ENCODE measurements at regions not wholly inside any gene's neighbourhood (a gene's known extent, or its start where the extent isn't known, plus 50 kb on each side); places are given as distances from the start of the nearest gene placed in this dataset.

- DNase-seq (ENCODE audit: low read depth, low spot score): no peak
- Histone ChIP-seq H3K9ac (ENCODE audit: control insufficient read depth, extremely low read depth, insufficient read depth, low read length) (no peak overlapping the region), H4K20me1 (ENCODE audit: control insufficient read depth, extremely low read depth, insufficient read depth, low read length) (no peaks in the 10 kb centered on the region), H3K79me2 (ENCODE audit: control insufficient read depth, insufficient read depth, low read length) (no peaks in the 10 kb centered on the region), H3K4me1 (ENCODE audit: control insufficient read depth, extremely low read depth, insufficient read depth, low read length) (peaks cover 13% of the 10 kb centered on the region), H3K9me3 (ENCODE audit: control insufficient read depth, low read depth, low read length) (no peaks in the 10 kb centered on the region), H3K36me3 (ENCODE audit: control insufficient read depth in 2 of 2, extremely low read depth in 1 of 2, insufficient read depth in 2 of 2, low read length in 2 of 2) (no peaks in the 10 kb centered on the region), H3K9me1 (ENCODE audit: control insufficient read depth, extremely low read depth, insufficient read depth, low read length) (no peaks in the 10 kb centered on the region), H3K4me2 (ENCODE audit: control insufficient read depth, extremely low read depth, insufficient read depth, low read depth, low read length) (no peak overlapping the region), H3K4me3 (ENCODE audit: control insufficient read depth in 2 of 3, extremely low read depth in 1 of 3, insufficient read depth in 2 of 3, low read depth in 1 of 3, low read length in 3 of 3) (no peak overlapping the region), H3K27ac (ENCODE audit: control insufficient read depth, insufficient read depth, low read length) (no peak overlapping the region), H3K27me3 (ENCODE audit: control insufficient read depth, extremely low read depth, insufficient read depth, low read length) (no peaks in the 10 kb centered on the region), H2AFZ (ENCODE audit: control insufficient read depth, low read length) (no peak overlapping the region)
- no peak for TF ChIP-seq EZH2 (IDR thresholded peaks at IDR 0.05; ENCODE audit: low read length)
- no peak for TF ChIP-seq CTCF (optimal IDR thresholded peaks at IDR 0.05 in 1 of 3, IDR thresholded peaks at IDR 0.05 in 1 of 3, conservative IDR thresholded peaks at IDR 0.05 in 1 of 3; ENCODE audit: extremely low read depth in 1 of 3, insufficient read depth in 2 of 3, low read length in 3 of 3)
- dilution Hi-C loops (cut with MboI; ENCODE audit: extremely low pct_ligation_motif_present, low sequenced_read_pairs): no loop called here
- no peak for FAIRE-seq
Observed at GRCh38 chr12:76187177-76187576, 102.7 kb upstream of the NAP1L1 start.

GRCh38 chr12:76186131-76186906 lies 101.8 kb upstream of the NAP1L1 start:
- H3K79me2 ChIP-seq (ENCODE audit: control insufficient read depth, insufficient read depth, low read length): no peaks in the 10 kb centered on the region
- FAIRE-seq (no peak), DNase-seq (ENCODE audit: low read depth, low spot score) (no peak)
- no peaks in the 10 kb centered on the region for H3K27me3 ChIP-seq (ENCODE audit: control insufficient read depth, extremely low read depth, insufficient read depth, low read length)
- no peaks in the 10 kb centered on the region for H4K20me1 ChIP-seq (ENCODE audit: control insufficient read depth, extremely low read depth, insufficient read depth, low read length)
- H3K9ac ChIP-seq (ENCODE audit: control insufficient read depth, extremely low read depth, insufficient read depth, low read length): no peak overlapping the region
- no peak overlapping the region for H3K4me3 ChIP-seq (ENCODE audit: control insufficient read depth in 2 of 3, extremely low read depth in 1 of 3, insufficient read depth in 2 of 3, low read depth in 1 of 3, low read length in 3 of 3)
- H3K9me3 ChIP-seq (ENCODE audit: control insufficient read depth, low read depth, low read length): no peaks in the 10 kb centered on the region
- TF ChIP-seq CTCF (optimal IDR thresholded peaks at IDR 0.05 in 1 of 3, IDR thresholded peaks at IDR 0.05 in 1 of 3, conservative IDR thresholded peaks at IDR 0.05 in 1 of 3; ENCODE audit: extremely low read depth in 1 of 3, insufficient read depth in 2 of 3, low read length in 3 of 3) (no peak), EZH2 (IDR thresholded peaks at IDR 0.05; ENCODE audit: low read length) (no peak)
- dilution Hi-C loops (cut with MboI; ENCODE audit: extremely low pct_ligation_motif_present, low sequenced_read_pairs): no loop called here
- no peak overlapping the region for H3K27ac ChIP-seq (ENCODE audit: control insufficient read depth, insufficient read depth, low read length)
- no peak overlapping the region for H2AFZ ChIP-seq (ENCODE audit: control insufficient read depth, low read length)
- H3K4me1 ChIP-seq (ENCODE audit: control insufficient read depth, extremely low read depth, insufficient read depth, low read length): peaks cover 13% of the 10 kb centered on the region
- no peak overlapping the region for H3K4me2 ChIP-seq (ENCODE audit: control insufficient read depth, extremely low read depth, insufficient read depth, low read depth, low read length)
- H3K9me1 ChIP-seq (ENCODE audit: control insufficient read depth, extremely low read depth, insufficient read depth, low read length): no peaks in the 10 kb centered on the region
- no peaks in the 10 kb centered on the region for H3K36me3 ChIP-seq (ENCODE audit: control insufficient read depth in 2 of 2, extremely low read depth in 1 of 2, insufficient read depth in 2 of 2, low read length in 2 of 2)
